NCI-H2029 (cell line): ENCODE measurements at regions not wholly inside any gene's neighbourhood (a gene's known extent, or its start where the extent isn't known, plus 50 kb on each side); places are given as distances from the start of the nearest gene placed in this dataset.
"Not testable (repeated sequence)": the region's sequence is repeated elsewhere in the genome, so short reads cannot be mapped to it uniquely, and the experiment has no call there.

Source experiments
- DNase-seq: peaks from one replicate; lab custom pipeline; 2025; lab: John Stamatoyannopoulos, UW

GRCh38 chr2:113838744-113839444, 51.0 kb upstream of the ACTR3 start:
- no peak for DNase-seq

DNA sequence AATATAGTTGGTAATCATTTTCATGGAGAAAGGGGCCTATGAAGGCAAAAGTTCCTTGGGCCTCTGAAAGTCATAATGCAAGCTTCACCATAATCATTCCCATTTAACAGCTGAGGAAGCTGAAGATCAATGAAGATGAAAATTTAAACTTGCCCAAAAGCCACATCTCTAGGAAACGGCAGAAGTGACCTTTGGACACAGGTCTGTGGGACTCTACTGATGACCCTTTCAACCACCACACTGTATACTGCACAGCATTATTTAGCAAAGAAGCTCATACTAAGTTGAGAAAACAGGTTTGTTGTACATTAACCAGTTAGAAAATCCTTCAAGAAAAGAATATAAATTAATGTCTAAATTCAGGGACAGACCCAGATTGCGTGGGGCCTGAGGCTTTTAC, 51.6 kb upstream of the ACTR3 start:
- DNase-seq: no peak

- DNase-seq: no peak
Observed at GRCh38 chr2:113834051-113834730, 55.7 kb upstream of the ACTR3 start.

DNA sequence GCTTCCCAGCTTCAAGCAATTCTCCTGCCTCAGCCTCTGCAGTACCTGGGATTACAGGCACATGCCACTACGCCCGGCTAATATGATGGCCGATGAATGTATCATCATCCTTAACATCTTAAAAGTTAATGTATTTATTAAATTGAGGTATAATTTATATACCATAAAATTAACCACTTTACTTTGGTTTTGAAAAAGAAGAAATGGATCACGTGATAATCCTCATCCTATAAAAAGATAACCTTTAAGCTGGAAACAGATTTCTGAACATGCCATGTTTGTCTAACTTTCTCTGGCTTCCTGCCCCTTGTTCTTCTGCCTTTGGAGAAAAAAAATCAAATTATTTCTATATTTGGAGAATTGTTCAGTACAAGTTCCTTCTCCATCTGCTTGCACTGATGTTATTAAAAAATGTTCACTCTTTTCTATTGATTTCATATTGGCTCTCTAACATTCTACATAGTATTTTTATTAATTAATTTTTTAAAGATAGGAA, 57.0 kb upstream of the ACTR3 start:
- no peak for DNase-seq

DNA sequence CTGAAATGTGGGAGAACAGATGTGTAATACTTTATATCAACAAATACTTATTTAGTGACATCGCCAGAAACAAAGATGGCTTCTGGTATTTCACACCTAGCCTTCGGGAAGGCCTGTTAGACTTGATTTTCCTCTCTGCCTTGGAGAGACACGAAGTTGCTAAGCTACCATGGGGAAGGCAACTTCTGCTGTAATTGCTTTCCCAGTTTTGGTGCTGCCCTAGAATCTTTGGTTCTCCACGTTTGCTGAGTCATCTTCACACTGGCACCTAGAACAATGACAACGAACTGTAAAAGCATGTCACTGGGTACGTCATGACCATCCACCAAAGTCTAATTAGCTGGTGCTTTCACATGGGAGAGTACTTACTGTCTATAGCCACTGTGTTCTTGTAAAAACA, 58.7 kb upstream of the ACTR3 start:
- peak; percentile 27 for DNase-seq

DNA sequence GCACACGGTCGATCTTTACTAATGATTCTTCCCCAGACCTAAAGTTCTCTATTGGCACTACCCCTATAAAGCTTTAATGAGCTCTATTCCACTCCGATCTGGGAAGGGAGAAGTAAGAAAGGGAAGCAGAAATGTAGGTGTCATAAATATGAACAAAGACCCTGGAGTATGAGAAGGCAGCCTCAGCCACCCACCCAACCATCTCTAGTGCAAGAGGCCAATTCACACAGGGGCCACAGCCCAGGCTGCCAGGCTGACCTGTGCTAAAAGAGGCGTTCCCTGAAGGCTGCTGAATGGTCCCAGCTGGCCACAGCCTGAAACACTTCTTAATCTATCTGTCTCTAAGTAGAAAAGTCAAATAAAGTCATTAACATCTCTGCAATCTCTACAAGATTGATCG, 60.1 kb upstream of the ACTR3 start:
- DNase-seq: no peak

DNA sequence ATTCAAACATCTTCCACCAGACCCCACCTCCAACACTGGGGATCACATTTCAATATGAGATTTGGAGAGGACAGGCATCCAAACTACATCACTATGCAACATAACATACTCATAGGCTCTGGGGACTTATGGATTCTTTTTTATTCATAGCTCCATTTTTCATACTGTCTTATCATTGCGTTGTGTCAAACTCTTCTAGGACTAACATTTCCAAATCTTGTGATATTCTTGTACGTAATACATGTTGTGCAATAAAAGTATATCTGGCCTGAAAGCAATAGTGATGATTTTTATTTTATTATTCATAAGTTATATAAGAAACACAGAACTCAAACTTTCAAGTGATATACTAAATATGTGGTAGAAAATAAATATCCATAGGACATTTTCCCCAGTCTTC, 60.6 kb upstream of the ACTR3 start:
- DNase-seq: no peak

- DNase-seq: no peak
Observed at GRCh38 chr2:113828049-113828742, 61.7 kb upstream of the ACTR3 start.

GRCh38 chr2:113827426-113827825, 62.5 kb upstream of the ACTR3 start:
- no peak for DNase-seq

DNA sequence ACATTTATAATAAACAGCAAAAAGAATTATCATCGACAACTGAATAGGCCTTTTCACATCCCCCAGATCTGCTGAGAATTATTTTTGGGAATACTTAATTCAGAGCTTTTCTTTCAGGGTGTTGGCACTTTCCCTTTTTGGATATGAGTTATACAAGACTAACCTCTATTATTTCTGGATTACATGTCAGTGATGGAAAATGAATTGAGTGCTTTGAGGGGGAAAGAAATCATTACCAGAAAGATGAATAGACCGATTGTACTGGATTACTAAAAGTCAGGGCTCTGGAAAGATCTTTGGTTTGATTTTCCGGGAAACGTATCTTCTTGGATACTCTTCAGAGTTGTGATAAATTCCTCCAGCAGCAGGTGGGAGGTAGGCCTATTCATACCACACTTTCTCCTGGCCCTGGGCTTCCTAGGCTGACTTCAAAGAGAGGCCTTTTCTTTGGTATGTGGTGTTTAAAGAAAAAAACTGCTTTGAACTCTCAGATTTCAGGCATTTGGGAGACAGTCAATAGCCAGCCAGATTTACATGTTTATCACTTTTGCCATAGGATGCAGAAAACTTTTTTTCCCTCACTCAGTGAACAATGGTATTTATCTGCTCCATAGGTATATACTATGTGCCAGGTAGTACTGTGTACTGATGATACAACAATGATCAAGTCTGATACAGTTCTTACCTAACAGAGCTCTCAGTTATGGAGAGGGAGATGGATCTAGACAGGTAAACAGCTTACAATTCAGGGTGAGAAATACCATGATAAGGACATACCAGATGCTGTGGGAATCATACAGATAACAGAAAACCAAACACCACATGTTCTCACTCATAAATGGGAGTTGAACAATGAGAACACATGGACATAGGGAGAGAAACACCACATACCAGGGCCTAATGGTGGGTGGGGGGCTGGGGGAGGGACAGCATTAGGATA, 63.3 kb upstream of the ACTR3 start:
- no peak for DNase-seq

DNA sequence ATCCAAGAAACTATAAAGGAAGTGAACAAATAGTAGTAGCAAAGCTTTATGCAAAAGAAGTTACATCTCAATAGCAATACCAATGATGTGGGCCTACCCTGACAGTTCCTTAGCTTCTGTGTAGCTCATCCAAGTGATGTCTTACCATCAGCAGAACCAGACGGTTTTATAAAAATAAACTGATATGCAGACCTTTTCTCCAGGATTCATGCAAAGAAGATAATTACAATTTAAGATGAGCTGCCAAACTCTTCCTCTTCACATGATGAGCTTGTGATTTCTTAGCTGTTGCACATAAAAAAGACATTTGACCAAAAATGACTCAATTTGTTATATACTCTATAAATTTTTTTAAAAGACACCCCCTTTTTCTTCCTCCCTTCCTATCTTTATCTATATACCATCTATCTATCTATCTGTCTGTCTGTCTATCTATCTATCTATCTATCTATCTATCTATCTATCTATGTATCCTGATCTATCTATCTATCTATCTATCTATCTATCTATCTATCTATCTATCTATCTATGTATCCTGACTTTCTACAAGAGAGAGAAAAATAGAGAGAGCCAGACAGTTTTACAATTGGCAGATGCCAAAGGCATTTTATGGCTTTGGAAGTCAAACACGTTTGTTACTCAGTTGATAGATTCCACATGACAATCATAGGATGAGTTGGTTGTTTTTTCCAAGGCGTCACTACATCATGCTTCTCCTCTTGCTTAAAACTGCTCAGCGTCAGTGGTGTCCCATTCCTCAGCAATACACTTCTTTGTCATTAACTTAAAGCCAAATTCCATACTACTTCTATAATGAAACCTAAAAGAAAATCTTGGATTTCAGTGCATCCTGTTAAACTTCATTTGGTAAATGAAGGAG, 65.9 kb upstream of the ACTR3 start:
- no peak for DNase-seq

GRCh38 chr2:113822087-113822815, 65.8 kb upstream of the SLC35F5 start:
- no peak for DNase-seq

- DNase-seq: peak; percentile 63
Observed at GRCh38 chr2:113818382-113818951, 62.0 kb upstream of the SLC35F5 start.

DNA sequence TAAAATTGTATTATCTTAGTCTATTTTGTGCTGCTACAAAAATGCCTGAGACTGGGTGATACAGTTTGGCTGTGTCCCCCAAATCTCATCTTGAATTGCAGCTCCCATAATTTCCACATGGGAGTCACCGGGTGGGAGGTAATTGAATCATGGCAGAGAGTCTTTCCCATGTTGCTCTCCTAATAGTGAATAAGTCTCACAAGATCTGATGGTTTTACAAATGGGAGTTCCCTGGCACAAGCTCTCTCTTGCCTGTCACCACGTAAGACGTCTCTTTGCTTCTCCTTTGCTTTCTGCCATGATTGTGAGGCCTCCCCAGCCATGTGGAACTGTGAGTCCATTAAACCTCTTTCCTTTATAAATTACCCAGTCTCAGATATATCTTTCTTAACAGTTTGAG, 57.0 kb upstream of the SLC35F5 start:
- not testable (repeated sequence) for DNase-seq

GRCh38 chr2:113812204-113812603, 55.8 kb upstream of the SLC35F5 start:
- no peak for DNase-seq

DNA sequence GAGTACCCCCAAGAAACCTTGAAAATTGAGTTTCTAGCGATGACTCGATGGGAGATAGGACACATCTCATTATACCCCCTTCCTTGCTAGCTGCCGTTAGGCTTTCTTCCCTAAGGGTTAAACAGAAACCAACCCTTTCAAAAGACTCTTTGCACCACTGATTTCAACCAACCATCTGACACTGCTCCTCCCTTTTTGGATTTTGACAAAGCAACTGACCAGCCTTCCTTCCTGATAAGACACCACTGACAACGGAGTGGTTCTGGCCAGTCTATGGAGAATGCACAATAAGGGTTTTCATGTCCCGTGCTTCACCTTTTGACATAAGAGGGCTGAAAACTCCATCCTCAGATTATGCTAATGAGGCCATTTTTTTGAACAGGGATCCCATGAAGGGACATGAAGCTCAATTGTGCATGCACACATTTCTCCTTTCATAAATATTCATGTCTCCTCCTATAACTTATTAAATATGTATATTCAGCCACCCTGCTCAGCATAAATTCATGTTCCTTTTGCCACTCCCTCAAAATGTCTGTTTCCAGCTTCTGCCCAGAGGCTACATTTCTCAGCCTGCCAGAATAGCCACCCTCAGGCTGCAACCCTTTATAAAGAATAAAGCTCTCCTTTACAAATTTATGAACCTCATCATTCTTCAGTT, 52.8 kb upstream of the SLC35F5 start:
- DNase-seq: no peak

DNA sequence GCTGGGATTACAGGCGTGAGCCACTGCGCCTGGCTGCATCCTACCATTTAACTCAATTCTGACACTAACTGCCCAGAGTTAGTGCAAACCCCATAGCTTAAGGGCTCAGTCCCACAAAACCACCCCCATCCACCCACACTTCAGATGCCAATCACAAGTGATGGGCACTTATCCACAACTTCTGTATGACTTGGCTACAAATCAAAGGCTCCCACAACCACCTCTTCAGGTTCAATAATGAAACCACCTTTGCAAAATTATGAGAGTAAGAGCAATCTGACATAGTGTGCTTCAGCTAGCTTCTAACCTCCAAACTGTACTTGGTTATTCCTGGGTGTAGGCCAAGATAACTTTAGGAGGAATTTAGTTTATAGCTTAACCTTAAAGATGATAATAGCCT, 51.3 kb upstream of the SLC35F5 start:
- DNase-seq: no peak

DNA sequence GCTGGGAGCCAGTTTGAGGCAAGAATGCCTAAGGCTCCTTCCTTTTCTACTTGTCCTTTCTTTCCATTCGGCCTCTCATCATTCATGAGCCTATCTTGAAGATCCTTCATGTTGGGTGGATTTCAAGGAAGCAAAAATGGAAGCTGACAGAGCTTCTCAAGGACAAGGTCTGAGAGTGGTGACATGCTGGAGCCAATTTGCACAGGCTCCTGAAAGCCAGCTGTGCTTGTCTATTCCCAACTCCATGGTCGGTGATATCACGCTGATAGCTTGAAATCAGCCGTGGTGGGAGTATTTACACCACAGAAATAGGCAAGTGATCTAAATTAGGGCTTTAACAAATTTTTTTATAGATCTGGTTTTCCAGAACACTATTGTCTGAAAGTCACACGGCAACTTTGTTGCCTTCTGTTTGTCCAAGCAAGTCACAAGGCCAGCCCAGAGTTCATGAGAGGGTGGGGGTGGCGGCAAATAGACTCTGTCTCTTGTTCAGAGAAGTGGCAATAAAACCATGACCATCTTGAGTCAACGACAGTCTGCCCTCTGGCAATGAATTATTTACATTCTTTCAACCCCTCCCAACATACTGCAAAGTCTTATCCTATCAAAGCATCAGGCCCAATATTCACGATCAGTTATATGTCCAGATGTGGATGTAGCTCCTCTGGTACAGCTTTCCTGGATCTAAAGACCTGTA, 49.9 kb upstream of the SLC35F5 start:
- DNase-seq: no peak
